ENCODE measurements at regions not wholly inside any gene's neighbourhood (a gene's known extent, or its start where the extent isn't known, plus 50 kb on each side); places are given as distances from the start of the nearest gene placed in this dataset.
"Not testable (repeated sequence)": the region's sequence is repeated elsewhere in the genome, so short reads cannot be mapped to it uniquely, and the experiment has no call there.

DNA sequence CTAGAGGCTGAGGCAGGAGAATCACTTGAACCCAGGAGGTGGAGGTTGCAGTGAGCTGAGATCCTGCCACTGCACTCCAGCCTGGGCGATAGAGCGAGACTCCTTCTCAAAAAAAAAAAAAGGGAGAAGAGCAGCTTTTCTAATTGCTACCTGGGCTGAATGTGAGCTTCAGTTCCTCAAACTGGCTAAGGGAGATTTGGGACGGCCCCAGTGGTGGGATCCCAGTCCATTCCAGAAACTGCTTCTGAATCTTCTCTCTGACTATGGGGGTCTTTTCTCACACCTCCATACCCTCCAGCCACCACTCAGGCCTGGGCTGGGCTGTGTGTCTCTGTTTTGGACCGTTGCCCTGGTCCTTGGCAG is 63.2 kb upstream of the CCDC167 start:
- TF ChIP-seq, protein P1, sequence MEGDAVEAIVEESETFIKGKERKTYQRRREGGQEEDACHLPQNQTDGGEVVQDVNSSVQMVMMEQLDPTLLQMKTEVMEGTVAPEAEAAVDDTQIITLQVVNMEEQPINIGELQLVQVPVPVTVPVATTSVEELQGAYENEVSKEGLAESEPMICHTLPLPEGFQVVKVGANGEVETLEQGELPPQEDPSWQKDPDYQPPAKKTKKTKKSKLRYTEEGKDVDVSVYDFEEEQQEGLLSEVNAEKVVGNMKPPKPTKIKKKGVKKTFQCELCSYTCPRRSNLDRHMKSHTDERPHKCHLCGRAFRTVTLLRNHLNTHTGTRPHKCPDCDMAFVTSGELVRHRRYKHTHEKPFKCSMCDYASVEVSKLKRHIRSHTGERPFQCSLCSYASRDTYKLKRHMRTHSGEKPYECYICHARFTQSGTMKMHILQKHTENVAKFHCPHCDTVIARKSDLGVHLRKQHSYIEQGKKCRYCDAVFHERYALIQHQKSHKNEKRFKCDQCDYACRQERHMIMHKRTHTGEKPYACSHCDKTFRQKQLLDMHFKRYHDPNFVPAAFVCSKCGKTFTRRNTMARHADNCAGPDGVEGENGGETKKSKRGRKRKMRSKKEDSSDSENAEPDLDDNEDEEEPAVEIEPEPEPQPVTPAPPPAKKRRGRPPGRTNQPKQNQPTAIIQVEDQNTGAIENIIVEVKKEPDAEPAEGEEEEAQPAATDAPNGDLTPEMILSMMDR (IDR thresholded peaks at IDR 0.05; ENCODE audit: poor library complexity), result not testable (repeated sequence)
- TF ChIP-seq EZH2 (IDR thresholded peaks at IDR 0.05; ENCODE audit: borderline replicate concordance); EZH2phosphoT487 (IDR thresholded peaks at IDR 0.05; ENCODE audit: low read depth, severe bottlenecking, unreplicated experiment): not testable (repeated sequence)
